ENCODE measurements at regions not wholly inside any gene's neighbourhood (a gene's known extent, or its start where the extent isn't known, plus 50 kb on each side); places are given as distances from the start of the nearest gene placed in this dataset.

DNA sequence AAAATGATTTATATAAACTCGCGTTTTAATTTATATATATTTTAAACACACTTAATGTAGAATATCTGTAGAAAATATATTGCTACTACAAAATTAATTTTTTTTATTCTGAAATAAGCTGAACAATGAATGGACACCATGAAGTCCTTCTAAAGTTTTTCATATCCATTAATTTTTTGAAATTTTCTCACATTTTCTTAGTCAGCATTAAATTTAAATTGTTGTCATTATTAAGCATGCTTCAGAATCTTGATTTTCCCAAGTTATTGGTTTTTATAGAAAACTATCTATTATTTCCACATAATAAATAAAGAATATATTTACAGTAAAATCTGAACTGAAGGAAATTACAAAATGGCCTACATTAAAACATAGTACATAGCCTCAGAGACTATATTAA is 1314.9 kb upstream of the CDH6 start:
- TF ChIP-seq POLR2AphosphoS5 (IDR thresholded peaks at IDR 0.05): no peak
- TF ChIP-seq, protein P1, sequence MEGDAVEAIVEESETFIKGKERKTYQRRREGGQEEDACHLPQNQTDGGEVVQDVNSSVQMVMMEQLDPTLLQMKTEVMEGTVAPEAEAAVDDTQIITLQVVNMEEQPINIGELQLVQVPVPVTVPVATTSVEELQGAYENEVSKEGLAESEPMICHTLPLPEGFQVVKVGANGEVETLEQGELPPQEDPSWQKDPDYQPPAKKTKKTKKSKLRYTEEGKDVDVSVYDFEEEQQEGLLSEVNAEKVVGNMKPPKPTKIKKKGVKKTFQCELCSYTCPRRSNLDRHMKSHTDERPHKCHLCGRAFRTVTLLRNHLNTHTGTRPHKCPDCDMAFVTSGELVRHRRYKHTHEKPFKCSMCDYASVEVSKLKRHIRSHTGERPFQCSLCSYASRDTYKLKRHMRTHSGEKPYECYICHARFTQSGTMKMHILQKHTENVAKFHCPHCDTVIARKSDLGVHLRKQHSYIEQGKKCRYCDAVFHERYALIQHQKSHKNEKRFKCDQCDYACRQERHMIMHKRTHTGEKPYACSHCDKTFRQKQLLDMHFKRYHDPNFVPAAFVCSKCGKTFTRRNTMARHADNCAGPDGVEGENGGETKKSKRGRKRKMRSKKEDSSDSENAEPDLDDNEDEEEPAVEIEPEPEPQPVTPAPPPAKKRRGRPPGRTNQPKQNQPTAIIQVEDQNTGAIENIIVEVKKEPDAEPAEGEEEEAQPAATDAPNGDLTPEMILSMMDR (IDR thresholded peaks at IDR 0.05): no peak
- TF ChIP-seq POLR2A (IDR thresholded peaks at IDR 0.05): no peak
